Parathyroid adenoma (tissue), 2 donors: ENCODE measurements at regions not wholly inside any gene's neighbourhood (a gene's known extent, or its start where the extent isn't known, plus 50 kb on each side); places are given as distances from the start of the nearest gene placed in this dataset.

Source experiments
- H2AFZ ChIP-seq: fragments of 300-600 bp; sonication (generic); one replicate; pipeline ENCODE4 v1.7.0; 2017; ENCODE audit warnings: antibody characterized with exemption, mild to moderate bottlenecking
- H3K27ac ChIP-seq: fragments of 300-600 bp; sonication (generic); one replicate; pipeline ENCODE4 v1.7.0; 2017
- H3K27me3 ChIP-seq: fragments of 300-600 bp; sonication (generic); one replicate; pipeline ENCODE4 v1.7.0; 2017; ENCODE audit warnings: low read length; ENCODE audit not compliant: control insufficient read depth, insufficient read depth
- H3K36me3 ChIP-seq: fragments of 300-600 bp; sonication (generic); one replicate; pipeline ENCODE4 v1.7.0; 2017; ENCODE audit warnings: low read length; ENCODE audit not compliant: control insufficient read depth, insufficient read depth
- H3K4me1 ChIP-seq: fragments of 300-600 bp; sonication (generic); one replicate; pipeline ENCODE4 v1.7.0; 2017; ENCODE audit warnings: control low read depth
- H3K4me2 ChIP-seq: fragments of 300-600 bp; sonication (generic); one replicate; pipeline ENCODE4 v1.7.0; 2017; ENCODE audit warnings: low read length
- H3K4me3 ChIP-seq: fragments of 300-600 bp; sonication (generic); one replicate; pipeline ENCODE4 v1.7.0; 2017; ENCODE audit warnings: low read depth, low read length
- H3K79me2 ChIP-seq: fragments of 300-600 bp; sonication (generic); one replicate; pipeline ENCODE4 v1.7.0; 2017; ENCODE audit warnings: control low read depth
- H3K9ac ChIP-seq: fragments of 300-600 bp; sonication (generic); one replicate; pipeline ENCODE4 v1.7.0; 2017; ENCODE audit warnings: mild to moderate bottlenecking
- H3K9me3 ChIP-seq: fragments of 300-600 bp; sonication (generic); one replicate; pipeline ENCODE4 v1.7.0; 2017; ENCODE audit warnings: low read length; ENCODE audit not compliant: control insufficient read depth
- CTCF ChIP-seq: fragments of 300-600 bp; sonication (generic); IDR thresholded peaks from one replicate; pipeline ENCODE4 v1.7.0; 2017; ENCODE audit warnings: antibody characterized with exemption, mild to moderate bottlenecking
- donor health status: primary hyperparathyroidism.

DNA sequence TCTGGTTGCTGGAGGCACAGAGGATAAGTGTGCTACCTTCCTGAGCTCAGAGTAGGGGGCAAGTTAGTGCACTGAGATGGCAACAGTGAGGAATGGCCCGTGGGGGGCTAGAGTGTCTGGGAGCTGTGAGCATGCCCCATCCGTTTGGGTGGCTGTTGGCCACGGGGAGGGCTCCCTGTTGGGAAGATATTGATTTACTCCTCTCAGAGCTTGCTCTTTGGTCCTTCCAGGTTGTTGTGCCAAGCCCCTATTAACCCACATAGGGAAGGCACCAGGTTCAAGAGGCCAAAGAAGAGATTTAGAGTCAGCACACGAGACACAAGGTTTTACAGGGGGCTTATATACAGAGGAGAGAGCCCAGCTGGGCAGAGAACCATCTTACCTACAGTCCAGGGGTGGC, 318.8 kb downstream of the TSN start:
- Histone ChIP-seq H2AFZ (no peak overlapping the region), H3K9ac (no peak overlapping the region), H3K36me3 (no peaks in the 10 kb centered on the region), H3K4me2 (no peak overlapping the region), H3K79me2 (no peaks in the 10 kb centered on the region), H3K27ac (no peak overlapping the region), H3K4me3 (no peak overlapping the region), H3K4me1 (no peaks in the 10 kb centered on the region), H3K27me3 (no peaks in the 10 kb centered on the region), H3K9me3 (no peaks in the 10 kb centered on the region)
- no peak for TF ChIP-seq CTCF

DNA sequence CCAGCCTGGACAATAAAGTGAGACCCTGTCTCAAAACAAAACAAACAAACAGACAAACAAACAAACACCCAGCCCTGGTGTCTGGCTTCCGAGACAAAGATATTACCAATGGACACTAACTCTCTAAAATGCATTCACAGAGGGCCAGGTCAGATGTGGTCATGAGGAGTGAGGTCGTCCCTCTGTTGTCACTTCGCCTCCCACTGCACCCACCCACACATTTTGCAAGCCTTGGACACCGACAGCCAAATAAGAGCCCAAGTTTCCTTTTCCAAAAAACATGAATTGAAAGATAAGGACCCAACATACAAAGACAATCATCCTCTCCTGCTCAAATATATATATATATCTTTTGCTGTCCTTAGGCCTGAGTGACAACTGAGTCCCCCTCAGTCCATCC, 319.9 kb downstream of the TSN start:
- no peaks in the 10 kb centered on the region for H3K27me3 ChIP-seq
- no peak overlapping the region for H3K4me2 ChIP-seq
- no peak for TF ChIP-seq CTCF
- no peak overlapping the region for H3K9ac ChIP-seq
- no peaks in the 10 kb centered on the region for H3K36me3 ChIP-seq
- no peak overlapping the region for H2AFZ ChIP-seq
- no peaks in the 10 kb centered on the region for H3K4me1 ChIP-seq
- H3K79me2 ChIP-seq = no peaks in the 10 kb centered on the region
- no peak overlapping the region for H3K27ac ChIP-seq
- no peaks in the 10 kb centered on the region for H3K9me3 ChIP-seq
- no peak overlapping the region for H3K4me3 ChIP-seq

GRCh38 chr2:122077114-122077513, 321.7 kb downstream of the TSN start:
- no peak overlapping the region for H3K27ac ChIP-seq
- no peak overlapping the region for H3K9ac ChIP-seq
- no peak overlapping the region for H3K4me2 ChIP-seq
- H3K9me3 ChIP-seq = no peaks in the 10 kb centered on the region
- no peaks in the 10 kb centered on the region for H3K36me3 ChIP-seq
- no peaks in the 10 kb centered on the region for H3K4me1 ChIP-seq
- TF ChIP-seq CTCF = no peak
- no peak overlapping the region for H2AFZ ChIP-seq
- no peaks in the 10 kb centered on the region for H3K79me2 ChIP-seq
- H3K4me3 ChIP-seq = no peak overlapping the region
- H3K27me3 ChIP-seq = no peaks in the 10 kb centered on the region

DNA sequence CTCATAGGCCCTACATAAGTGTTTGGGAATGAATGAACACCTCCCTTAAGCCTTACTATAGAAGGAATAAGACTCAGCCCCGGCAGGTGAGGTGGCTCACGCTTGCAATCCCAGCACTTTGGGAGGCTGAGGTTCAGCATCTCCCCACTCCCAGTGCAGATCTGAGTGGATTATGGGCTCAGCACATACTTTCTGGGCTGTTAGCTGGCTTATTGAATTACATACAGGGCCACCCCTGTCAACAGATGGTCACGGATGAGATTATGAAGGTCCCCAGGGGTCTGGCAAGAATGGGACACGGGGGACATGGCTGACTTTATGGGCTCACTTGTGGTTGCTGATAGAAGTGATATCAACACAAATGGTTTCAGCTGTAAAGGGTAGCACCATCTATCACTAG, 322.3 kb downstream of the TSN start:
- H3K36me3 ChIP-seq = no peaks in the 10 kb centered on the region
- no peak overlapping the region for H3K27ac ChIP-seq
- no peak overlapping the region for H3K4me2 ChIP-seq
- no peak for TF ChIP-seq CTCF
- no peak overlapping the region for H3K4me3 ChIP-seq
- no peaks in the 10 kb centered on the region for H3K4me1 ChIP-seq
- no peak overlapping the region for H2AFZ ChIP-seq
- no peak overlapping the region for H3K9ac ChIP-seq
- no peaks in the 10 kb centered on the region for H3K79me2 ChIP-seq
- H3K9me3 ChIP-seq = no peaks in the 10 kb centered on the region
- no peaks in the 10 kb centered on the region for H3K27me3 ChIP-seq

GRCh38 chr2:122078451-122078850, 323.0 kb downstream of the TSN start:
- TF ChIP-seq CTCF = no peak
- no peaks in the 10 kb centered on the region for H3K79me2 ChIP-seq
- H3K4me1 ChIP-seq = no peaks in the 10 kb centered on the region

More at GRCh38 chr2:122078451-122078850, 323.0 kb downstream of the TSN start:
- H3K4me3 ChIP-seq = no peak overlapping the region
- no peak overlapping the region for H3K27ac ChIP-seq
- no peaks in the 10 kb centered on the region for H3K36me3 ChIP-seq
- H3K4me2 ChIP-seq = no peak overlapping the region
- no peaks in the 10 kb centered on the region for H3K27me3 ChIP-seq
- no peak overlapping the region for H2AFZ ChIP-seq
- H3K9me3 ChIP-seq = no peaks in the 10 kb centered on the region
- no peak overlapping the region for H3K9ac ChIP-seq
